ENCODE measurements at regions not wholly inside any gene's neighbourhood (a gene's known extent, or its start where the extent isn't known, plus 50 kb on each side); places are given as distances from the start of the nearest gene placed in this dataset.

- ChIA-PET POLR2A (no interaction called here), CTCF (no interaction called here)
- DNase-seq (ENCODE audit: low read depth, low spot score) (no peak), FAIRE-seq (no peak)
- Histone ChIP-seq H3K4me3 (replicated peaks in 1 of 3; ENCODE audit: insufficient read depth in 1 of 3, low read depth in 1 of 3, low read length in 3 of 3) (no peak overlapping the region), H3K27ac (ENCODE audit: insufficient read depth, low read depth, low read length) (no peak overlapping the region), H3K79me2 (ENCODE audit: control insufficient read depth, insufficient read depth, low read length) (no peaks in the 10 kb centered on the region), H3K36me3 (ENCODE audit: control insufficient read depth in 2 of 2, extremely low read depth in 1 of 2, insufficient read depth in 2 of 2, low read length in 2 of 2) (no peaks in the 10 kb centered on the region), H3K27me3 (ENCODE audit: control insufficient read depth in 2 of 2, insufficient read depth in 2 of 2, low read length in 2 of 2) (peaks cover 7 to 8% of the 10 kb centered on the region in 2 experiments), H3K9ac (replicated peaks; ENCODE audit: extremely low read depth, insufficient read depth, low read length) (no peak overlapping the region), H4K20me1 (replicated peaks; ENCODE audit: control insufficient read depth, extremely low read depth, insufficient read depth, low read length) (no peaks in the 10 kb centered on the region), H3K9me1 (replicated peaks; ENCODE audit: control insufficient read depth, extremely low read depth, insufficient read depth, low read length) (no peaks in the 10 kb centered on the region), H3K9me3 (replicated peaks; ENCODE audit: control insufficient read depth, insufficient read depth, low read length) (no peaks in the 10 kb centered on the region), H3K4me2 (ENCODE audit: insufficient read depth, low read length) (no peak overlapping the region), H3K4me1 (ENCODE audit: control insufficient read depth, extremely low read depth, insufficient read depth, low read length) (peaks cover 3% of the 10 kb centered on the region), H2AFZ (ENCODE audit: low read depth, low read length) (no peak overlapping the region)
- dilution Hi-C loops (cut with MboI; ENCODE audit: extremely low pct_ligation_motif_present, low sequenced_read_pairs) (no loop called here), intact Hi-C loops (cut with micrococcal nuclease) (no loop called here)
- BruUV-seq (replicated peaks): no TSS peak
- TF ChIP-seq POLR2A (IDR thresholded peaks at IDR 0.05; ENCODE audit: low read depth, low read length): no peak
- TF ChIP-seq POLR2AphosphoS5 (IDR thresholded peaks at IDR 0.05; ENCODE audit: insufficient read depth, low read depth, low read length): no peak
- no peak for TF ChIP-seq FOS (IDR thresholded peaks at IDR 0.05; ENCODE audit: borderline replicate concordance, insufficient read depth, low read length)
- no peak for TF ChIP-seq EZH2 (IDR thresholded peaks at IDR 0.05; ENCODE audit: borderline replicate concordance, low read depth, low read length, severe bottlenecking)
- TF ChIP-seq MAX (IDR thresholded peaks at IDR 0.05; ENCODE audit: insufficient read depth, insufficient read length): no peak
- TF ChIP-seq GATA2 (IDR thresholded peaks at IDR 0.05; ENCODE audit: insufficient read depth, insufficient read length, low read depth, low read length): no peak
- no peak for TF ChIP-seq MYC (IDR thresholded peaks at IDR 0.05; ENCODE audit: low read depth, low read length)
- no peak for TF ChIP-seq JUN (IDR thresholded peaks at IDR 0.05; ENCODE audit: borderline replicate concordance, insufficient read depth, insufficient read length, low read depth)
- no peak for TF ChIP-seq CTCF (IDR thresholded peaks at IDR 0.05; ENCODE audit: extremely low read depth in 1 of 2, insufficient read depth in 1 of 2, low read depth in 1 of 2, low read length in 2 of 2)
These were observed 99.2 kb upstream of the ZNF521 start for GRCh38 chr18:25451077-25451658.
